ENCODE measurements at regions not wholly inside any gene's neighbourhood (a gene's known extent, or its start where the extent isn't known, plus 50 kb on each side); places are given as distances from the start of the nearest gene placed in this dataset.
"Not testable (repeated sequence)": the region's sequence is repeated elsewhere in the genome, so short reads cannot be mapped to it uniquely, and the experiment has no call there.

DNA sequence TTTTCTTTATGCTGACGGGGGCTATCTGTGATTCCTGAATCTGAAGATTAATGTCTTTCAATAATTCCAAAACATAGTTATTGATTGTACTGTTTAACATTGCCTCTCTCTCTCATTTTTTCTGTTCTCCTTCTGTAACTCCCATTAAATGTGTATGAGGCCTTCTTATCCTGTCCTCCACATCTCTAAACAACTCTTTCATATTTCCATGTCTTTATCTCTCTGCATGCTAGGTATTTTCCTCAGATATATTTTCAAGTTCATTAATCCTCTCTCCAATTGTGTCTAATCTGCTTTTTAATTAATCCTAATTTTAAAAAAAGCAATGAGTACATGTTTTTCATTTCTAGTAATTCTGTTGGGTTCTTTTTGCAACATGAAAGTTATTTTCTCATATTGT lies 173.2 kb downstream of the TLE3 start:
- TF ChIP-seq, protein P1, sequence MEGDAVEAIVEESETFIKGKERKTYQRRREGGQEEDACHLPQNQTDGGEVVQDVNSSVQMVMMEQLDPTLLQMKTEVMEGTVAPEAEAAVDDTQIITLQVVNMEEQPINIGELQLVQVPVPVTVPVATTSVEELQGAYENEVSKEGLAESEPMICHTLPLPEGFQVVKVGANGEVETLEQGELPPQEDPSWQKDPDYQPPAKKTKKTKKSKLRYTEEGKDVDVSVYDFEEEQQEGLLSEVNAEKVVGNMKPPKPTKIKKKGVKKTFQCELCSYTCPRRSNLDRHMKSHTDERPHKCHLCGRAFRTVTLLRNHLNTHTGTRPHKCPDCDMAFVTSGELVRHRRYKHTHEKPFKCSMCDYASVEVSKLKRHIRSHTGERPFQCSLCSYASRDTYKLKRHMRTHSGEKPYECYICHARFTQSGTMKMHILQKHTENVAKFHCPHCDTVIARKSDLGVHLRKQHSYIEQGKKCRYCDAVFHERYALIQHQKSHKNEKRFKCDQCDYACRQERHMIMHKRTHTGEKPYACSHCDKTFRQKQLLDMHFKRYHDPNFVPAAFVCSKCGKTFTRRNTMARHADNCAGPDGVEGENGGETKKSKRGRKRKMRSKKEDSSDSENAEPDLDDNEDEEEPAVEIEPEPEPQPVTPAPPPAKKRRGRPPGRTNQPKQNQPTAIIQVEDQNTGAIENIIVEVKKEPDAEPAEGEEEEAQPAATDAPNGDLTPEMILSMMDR (IDR thresholded peaks at IDR 0.05) = no peak
- TF ChIP-seq POLR2AphosphoS5 (IDR thresholded peaks at IDR 0.05; ENCODE audit: insufficient read depth in 1 of 2, low read depth in 1 of 2) = no peak
- TF ChIP-seq POLR2A (IDR thresholded peaks at IDR 0.05) = no peak
- Histone ChIP-seq H3K27ac (no peak overlapping the region), H3K4me1 (no peaks in the 10 kb centered on the region), H3K36me3 (no peaks in the 10 kb centered on the region), H3K9me3 (peaks cover 11% of the 10 kb centered on the region), H3K27me3 (no peaks in the 10 kb centered on the region), H3K4me3 (no peak overlapping the region)
- intact Hi-C loops (cut with DNase I) = no loop called here
- DNase-seq (ENCODE audit: extremely low spot score in 2 of 2) = no peak

DNA sequence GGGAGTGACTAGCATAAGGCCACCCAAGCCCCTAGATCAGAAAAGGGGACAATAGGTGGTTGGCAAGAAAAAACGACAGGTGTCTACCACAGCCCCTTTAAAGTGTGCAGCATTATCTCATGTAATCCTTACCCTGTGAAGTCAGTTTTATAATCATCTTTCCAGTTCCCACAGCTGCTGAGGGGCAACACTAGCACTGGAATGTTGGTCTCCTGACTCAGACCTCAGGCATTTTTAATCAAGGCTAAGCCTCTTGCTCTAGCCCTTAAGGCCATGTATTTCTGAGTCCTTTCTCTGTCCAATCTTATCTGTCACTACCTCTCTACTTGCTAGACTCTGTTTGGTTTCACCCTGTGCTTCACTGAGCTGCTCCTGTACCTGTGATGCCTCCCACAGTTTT lies 171.7 kb downstream of the TLE3 start:
- no peaks in the 10 kb centered on the region for H3K27me3 ChIP-seq
- no peaks in the 10 kb centered on the region for H3K4me1 ChIP-seq
- DNase-seq (ENCODE audit: extremely low spot score in 2 of 2) = no peak
- TF ChIP-seq, protein P1 (IDR thresholded peaks at IDR 0.05) = no peak
- TF ChIP-seq POLR2A (IDR thresholded peaks at IDR 0.05) (no peak), POLR2AphosphoS5 (IDR thresholded peaks at IDR 0.05; ENCODE audit: insufficient read depth in 1 of 2, low read depth in 1 of 2) (no peak)
- no peaks in the 10 kb centered on the region for H3K36me3 ChIP-seq
- no peak overlapping the region for H3K27ac ChIP-seq
- intact Hi-C loops (cut with DNase I) = no loop called here
- H3K4me3 ChIP-seq = no peak overlapping the region
- H3K9me3 ChIP-seq = peaks cover 11% of the 10 kb centered on the region

DNA sequence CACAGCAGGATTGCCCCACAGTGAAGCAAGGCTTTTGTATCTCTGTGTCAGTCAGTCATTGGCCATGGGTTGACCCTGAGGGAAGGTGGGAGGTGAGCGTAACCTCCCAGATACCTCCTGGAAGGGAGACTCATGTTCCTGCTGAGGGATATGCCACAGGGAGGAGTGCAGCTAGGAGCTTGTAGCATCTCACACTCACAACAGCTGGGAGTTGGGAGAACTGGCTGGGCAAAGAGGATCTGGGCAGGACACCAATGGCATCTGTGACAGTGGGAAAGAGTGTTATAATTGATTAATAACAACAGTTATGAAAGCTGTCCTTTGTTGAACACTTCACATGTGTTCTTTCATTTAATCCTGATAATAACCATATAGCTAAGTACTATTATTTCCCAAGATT lies 171.0 kb downstream of the TLE3 start:
- H3K27me3 ChIP-seq = no peaks in the 10 kb centered on the region

DNA sequence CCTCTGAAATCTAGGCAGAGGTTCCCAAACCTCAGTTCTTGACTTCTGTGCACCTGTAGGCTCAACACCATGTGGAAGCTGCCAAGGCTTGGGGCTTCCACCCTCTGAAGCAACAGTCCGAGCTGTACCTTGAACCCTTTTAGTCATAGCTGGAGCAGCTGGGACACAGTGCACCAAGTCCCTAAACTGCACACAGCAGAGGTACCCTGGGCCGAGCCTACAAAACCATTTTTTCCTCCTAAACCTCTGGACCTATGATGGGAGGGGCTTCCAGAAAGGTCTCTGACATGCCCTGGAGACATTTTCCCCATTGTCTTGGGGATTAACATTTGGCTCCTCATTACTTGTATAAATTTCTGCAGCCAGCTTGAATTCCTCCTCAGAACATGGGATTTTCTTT lies 168.8 kb downstream of the TLE3 start:
- DNase-seq (ENCODE audit: extremely low spot score in 2 of 2); H3K4me3 ChIP-seq; H3K4me1 ChIP-seq; H3K36me3 ChIP-seq; intact Hi-C loops (cut with DNase I); H3K27ac ChIP-seq; H3K27me3 ChIP-seq: not testable (repeated sequence)
- peaks cover 11% of the 10 kb centered on the region for H3K9me3 ChIP-seq

More for the DNA sequence above, 171.0 kb downstream of the TLE3 start:
- Histone ChIP-seq H3K4me1 (no peaks in the 10 kb centered on the region), H3K9me3 (peaks cover 11% of the 10 kb centered on the region), H3K36me3 (no peaks in the 10 kb centered on the region), H3K4me3 (no peak overlapping the region), H3K27ac (no peak overlapping the region)
- TF ChIP-seq, protein P1 (IDR thresholded peaks at IDR 0.05) = no peak
- TF ChIP-seq POLR2A (IDR thresholded peaks at IDR 0.05) (no peak), POLR2AphosphoS5 (IDR thresholded peaks at IDR 0.05; ENCODE audit: insufficient read depth in 1 of 2, low read depth in 1 of 2) (no peak)
- intact Hi-C loops (cut with DNase I) = no loop called here
- DNase-seq (ENCODE audit: extremely low spot score in 2 of 2) = peak in 1 of 2 donors; percentile 47

DNA sequence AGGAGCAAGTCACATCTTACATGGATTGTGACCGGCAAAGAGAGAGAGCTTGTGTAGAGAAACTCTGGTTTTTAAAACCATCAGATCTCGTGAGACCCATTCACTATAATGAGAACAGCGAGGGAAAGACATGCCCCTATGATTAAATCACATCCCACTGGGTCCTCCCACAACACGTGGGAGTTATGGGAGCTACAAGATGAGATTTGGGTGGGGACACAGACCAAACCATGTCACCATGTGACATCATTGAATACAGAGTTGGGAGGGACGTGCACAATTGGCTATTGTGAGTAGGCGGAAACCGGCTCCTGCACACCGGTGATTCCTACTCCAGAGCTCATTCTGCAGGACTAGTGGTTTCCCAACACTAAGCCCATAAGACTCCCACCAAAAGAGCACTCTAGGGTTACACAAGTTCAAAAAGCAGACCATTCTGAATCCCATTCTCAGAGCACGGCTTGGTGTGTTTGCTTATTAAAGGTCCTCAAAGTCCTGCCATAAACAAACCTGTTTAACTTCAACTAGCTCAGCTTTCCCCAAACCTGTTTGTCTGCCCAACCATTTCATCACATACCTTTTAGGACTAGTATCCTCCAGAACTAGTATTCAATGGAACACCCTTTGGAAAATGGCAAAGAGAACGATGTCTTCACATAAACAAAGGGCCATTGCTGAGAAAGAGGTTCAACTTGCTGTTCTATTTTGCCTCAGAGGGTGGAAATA lies 167.6 kb downstream of the TLE3 start:
- no peaks in the 10 kb centered on the region for H3K4me1 ChIP-seq
- H3K36me3 ChIP-seq = no peaks in the 10 kb centered on the region
- DNase-seq (ENCODE audit: extremely low spot score in 2 of 2) = no peak
- no peaks in the 10 kb centered on the region for H3K27me3 ChIP-seq
- no peak overlapping the region for H3K27ac ChIP-seq
- H3K9me3 ChIP-seq = peaks cover 2% of the 10 kb centered on the region
- no peak overlapping the region for H3K4me3 ChIP-seq
- TF ChIP-seq POLR2AphosphoS5 (IDR thresholded peaks at IDR 0.05; ENCODE audit: insufficient read depth in 1 of 2, low read depth in 1 of 2) (no peak), POLR2A (IDR thresholded peaks at IDR 0.05) (no peak)
- TF ChIP-seq, protein P1 (IDR thresholded peaks at IDR 0.05) = no peak
- intact Hi-C loops (cut with DNase I) = no loop called here

All from vagina (tissue), 2 donors.